ENCODE measurements at regions not wholly inside any gene's neighbourhood (a gene's known extent, or its start where the extent isn't known, plus 50 kb on each side); places are given as distances from the start of the nearest gene placed in this dataset.

GRCh38 chr7:110347081-110347480 lies 743.8 kb upstream of the LRRN3 start:
- DNase-seq (ENCODE audit: low read depth) = no peak
- no peak overlapping the region for H3K4me3 ChIP-seq (ENCODE audit: low read length)
- TF ChIP-seq, protein P1, sequence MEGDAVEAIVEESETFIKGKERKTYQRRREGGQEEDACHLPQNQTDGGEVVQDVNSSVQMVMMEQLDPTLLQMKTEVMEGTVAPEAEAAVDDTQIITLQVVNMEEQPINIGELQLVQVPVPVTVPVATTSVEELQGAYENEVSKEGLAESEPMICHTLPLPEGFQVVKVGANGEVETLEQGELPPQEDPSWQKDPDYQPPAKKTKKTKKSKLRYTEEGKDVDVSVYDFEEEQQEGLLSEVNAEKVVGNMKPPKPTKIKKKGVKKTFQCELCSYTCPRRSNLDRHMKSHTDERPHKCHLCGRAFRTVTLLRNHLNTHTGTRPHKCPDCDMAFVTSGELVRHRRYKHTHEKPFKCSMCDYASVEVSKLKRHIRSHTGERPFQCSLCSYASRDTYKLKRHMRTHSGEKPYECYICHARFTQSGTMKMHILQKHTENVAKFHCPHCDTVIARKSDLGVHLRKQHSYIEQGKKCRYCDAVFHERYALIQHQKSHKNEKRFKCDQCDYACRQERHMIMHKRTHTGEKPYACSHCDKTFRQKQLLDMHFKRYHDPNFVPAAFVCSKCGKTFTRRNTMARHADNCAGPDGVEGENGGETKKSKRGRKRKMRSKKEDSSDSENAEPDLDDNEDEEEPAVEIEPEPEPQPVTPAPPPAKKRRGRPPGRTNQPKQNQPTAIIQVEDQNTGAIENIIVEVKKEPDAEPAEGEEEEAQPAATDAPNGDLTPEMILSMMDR (conservative IDR thresholded peaks at IDR 0.05; ENCODE audit: low read depth, low read length) = no peak

DNA sequence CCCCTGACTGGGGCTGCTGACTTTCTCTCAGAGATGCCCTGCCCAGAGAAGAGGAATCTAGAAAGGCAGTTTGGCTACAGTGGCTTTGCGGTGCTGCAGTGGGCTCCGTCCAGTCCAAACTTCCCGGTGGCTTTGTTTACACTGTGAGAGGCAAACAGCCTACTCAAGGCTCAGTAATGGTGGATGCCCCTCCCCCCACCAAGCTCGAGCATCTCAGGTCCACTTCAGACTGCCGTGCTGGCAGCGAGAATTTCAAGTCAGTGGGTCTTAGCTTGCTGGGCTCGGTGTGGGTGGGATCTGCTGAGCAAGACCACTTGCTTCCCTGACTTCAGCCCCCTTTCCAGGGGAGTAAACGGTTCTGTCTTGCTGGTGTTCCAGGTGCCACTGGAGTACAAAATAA lies 734.5 kb upstream of the LRRN3 start:
- DNase-seq (ENCODE audit: low read depth) = no peak
- TF ChIP-seq, protein P1 (conservative IDR thresholded peaks at IDR 0.05; ENCODE audit: low read depth, low read length) = no peak
- no peak overlapping the region for H3K4me3 ChIP-seq (ENCODE audit: low read length)

GRCh38 chr7:110358028-110358427 lies 732.9 kb upstream of the LRRN3 start:
- TF ChIP-seq, protein P1 (conservative IDR thresholded peaks at IDR 0.05; ENCODE audit: low read depth, low read length) = no peak
- no peak overlapping the region for H3K4me3 ChIP-seq (ENCODE audit: low read length)
- DNase-seq (ENCODE audit: low read depth) = peak; percentile 14

DNA sequence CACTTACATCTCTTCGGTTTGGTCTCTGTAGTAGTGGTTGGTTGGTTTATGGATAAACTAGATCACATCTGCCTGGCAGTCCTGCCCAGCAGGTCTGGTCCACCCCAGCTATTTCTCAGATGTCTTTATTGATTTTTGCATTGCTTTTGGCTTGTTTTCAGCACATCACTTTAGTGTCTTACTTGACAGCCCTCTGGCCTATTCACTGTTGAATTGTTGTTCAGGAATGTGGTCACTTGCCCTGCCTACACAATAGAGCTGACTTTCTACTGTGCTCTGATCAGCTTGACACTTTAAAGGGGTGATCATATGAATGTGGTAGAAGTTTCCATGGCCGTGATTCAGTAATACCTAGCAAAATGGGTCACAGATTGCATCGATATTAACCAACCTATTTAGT lies 719.2 kb upstream of the LRRN3 start:
- TF ChIP-seq, protein P1 (conservative IDR thresholded peaks at IDR 0.05; ENCODE audit: low read depth, low read length) = no peak
- no peak overlapping the region for H3K4me3 ChIP-seq (ENCODE audit: low read length)
- DNase-seq (ENCODE audit: low read depth) = no peak

DNA sequence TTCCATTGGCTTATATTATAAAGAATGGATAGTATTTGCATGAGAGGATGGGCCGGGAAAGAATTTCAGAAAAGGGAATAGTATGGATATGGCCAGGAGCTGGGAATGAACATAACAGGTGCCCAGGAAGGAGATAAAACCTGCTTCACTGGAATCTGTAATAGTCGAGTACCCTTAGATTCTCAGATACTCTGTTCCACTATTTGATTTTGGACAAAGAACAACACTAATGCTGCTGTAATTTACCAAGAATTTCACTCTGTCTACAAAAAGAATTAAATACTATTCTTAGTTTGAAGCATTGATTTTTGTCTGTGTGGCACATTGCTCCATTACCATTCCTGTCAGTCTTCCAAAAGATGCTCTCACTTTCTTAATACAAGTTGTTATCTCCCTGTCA lies 718.2 kb upstream of the LRRN3 start:
- no peak overlapping the region for H3K4me3 ChIP-seq (ENCODE audit: low read length)
- TF ChIP-seq, protein P1 (conservative IDR thresholded peaks at IDR 0.05; ENCODE audit: low read depth, low read length) = no peak
- no peak for DNase-seq (ENCODE audit: low read depth)

DNA sequence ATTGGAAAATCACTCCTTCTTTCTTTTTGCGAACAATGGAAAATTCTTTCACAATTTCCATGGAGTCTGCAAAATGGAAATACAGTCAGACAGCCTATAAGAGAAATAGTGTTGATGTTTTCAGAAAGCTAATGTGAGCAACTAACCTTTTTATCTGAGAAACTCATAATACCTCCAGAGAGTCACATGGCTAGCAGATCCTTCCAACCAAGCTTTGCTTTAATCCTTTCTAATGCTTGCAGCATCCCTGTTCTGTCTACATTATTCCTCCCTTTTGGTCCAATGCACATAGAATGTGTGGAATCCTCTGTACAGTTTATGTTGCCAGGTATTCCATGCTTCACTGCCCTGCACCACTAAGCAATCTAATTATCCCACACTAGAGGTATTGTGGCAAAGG lies 717.5 kb upstream of the LRRN3 start:
- TF ChIP-seq, protein P1 (conservative IDR thresholded peaks at IDR 0.05; ENCODE audit: low read depth, low read length) = no peak
- no peak overlapping the region for H3K4me3 ChIP-seq (ENCODE audit: low read length)
- peak; percentile 94 for DNase-seq (ENCODE audit: low read depth)

- DNase-seq (ENCODE audit: low read depth) = no peak
- TF ChIP-seq, protein P1 (conservative IDR thresholded peaks at IDR 0.05; ENCODE audit: low read depth, low read length) = no peak
- H3K4me3 ChIP-seq (ENCODE audit: low read length) = no peak overlapping the region
Measured at GRCh38 chr7:110373859-110374258, 717.1 kb upstream of the LRRN3 start.
